ENCODE measurements at regions not wholly inside any gene's neighbourhood (a gene's known extent, or its start where the extent isn't known, plus 50 kb on each side); places are given as distances from the start of the nearest gene placed in this dataset.

DNA sequence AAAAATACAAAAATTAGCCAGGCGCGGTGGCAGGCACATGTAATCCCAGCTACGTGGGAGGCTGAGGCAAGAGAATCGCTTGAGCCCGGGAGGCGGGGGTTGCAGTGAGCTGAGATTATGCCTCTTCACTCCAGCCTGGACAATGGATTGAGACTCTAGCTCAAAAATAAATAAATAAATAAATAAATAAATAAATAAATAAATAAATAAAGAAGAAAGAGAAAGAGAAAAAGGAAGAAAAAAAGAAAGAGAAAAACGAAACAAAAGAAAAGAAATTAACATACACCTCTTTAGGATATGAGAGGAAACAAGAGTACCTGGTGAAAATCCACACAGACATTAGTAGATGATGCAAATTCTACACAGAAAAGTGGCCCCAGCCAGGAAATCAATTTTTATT lies 713.7 kb upstream of the POT1 start:
- ChIA-PET CTCF (no interaction called here), POLR2A (no interaction called here)
- TF ChIP-seq FOXA1 (IDR thresholded peaks at IDR 0.05), result no peak
- no peak for TF ChIP-seq SP1 (IDR thresholded peaks at IDR 0.05)
- TF ChIP-seq, protein P1, sequence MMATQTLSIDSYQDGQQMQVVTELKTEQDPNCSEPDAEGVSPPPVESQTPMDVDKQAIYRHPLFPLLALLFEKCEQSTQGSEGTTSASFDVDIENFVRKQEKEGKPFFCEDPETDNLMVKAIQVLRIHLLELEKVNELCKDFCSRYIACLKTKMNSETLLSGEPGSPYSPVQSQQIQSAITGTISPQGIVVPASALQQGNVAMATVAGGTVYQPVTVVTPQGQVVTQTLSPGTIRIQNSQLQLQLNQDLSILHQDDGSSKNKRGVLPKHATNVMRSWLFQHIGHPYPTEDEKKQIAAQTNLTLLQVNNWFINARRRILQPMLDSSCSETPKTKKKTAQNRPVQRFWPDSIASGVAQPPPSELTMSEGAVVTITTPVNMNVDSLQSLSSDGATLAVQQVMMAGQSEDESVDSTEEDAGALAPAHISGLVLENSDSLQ (IDR thresholded peaks at IDR 0.05), result no peak
- no peak for TF ChIP-seq LEF1 (IDR thresholded peaks at IDR 0.05; ENCODE audit: borderline replicate concordance)
- TF ChIP-seq ELF4 (IDR thresholded peaks at IDR 0.05), result no peak
- TF ChIP-seq SUZ12 (IDR thresholded peaks at IDR 0.05), result no peak
- TF ChIP-seq HDGF (IDR thresholded peaks at IDR 0.05; ENCODE audit: borderline replicate concordance), result no peak
- no peak for TF ChIP-seq CTBP1 (IDR thresholded peaks at IDR 0.05; ENCODE audit: borderline replicate concordance)
- no peak for TF ChIP-seq FOXK2 (IDR thresholded peaks at IDR 0.05)
- no peak for TF ChIP-seq TARDBP (IDR thresholded peaks at IDR 0.05)
- TF ChIP-seq FOXM1 (IDR thresholded peaks at IDR 0.05; ENCODE audit: borderline replicate concordance), result no peak
- no peak for TF ChIP-seq L3MBTL2 (conservative IDR thresholded peaks at IDR 0.05)
- no peak for DNase-seq (ENCODE audit: extremely low spot score)

DNA sequence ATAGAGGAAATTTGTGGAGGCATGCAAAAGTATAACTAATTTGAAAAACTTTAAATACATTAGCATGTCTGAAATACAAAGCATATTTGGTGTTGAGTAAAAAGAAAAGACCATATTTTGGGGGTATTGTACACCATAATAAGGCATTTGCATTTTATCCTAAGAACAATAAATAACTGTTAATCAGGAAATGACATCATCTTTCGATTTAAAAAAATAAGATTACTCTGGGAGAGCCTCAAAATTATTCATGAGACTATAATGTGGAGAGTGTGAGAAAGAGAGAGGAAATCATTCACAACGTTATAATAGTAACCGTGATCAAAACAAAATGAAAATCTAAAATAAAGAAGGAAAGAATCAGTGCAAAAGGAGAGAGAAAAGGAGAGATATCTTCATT lies 712.3 kb upstream of the POT1 start:
- CTCF ChIA-PET, result no interaction called here
- DNase-seq (ENCODE audit: extremely low spot score), result no peak
- TF ChIP-seq TARDBP (IDR thresholded peaks at IDR 0.05) (no peak), CTBP1 (IDR thresholded peaks at IDR 0.05; ENCODE audit: borderline replicate concordance) (no peak), SP1 (IDR thresholded peaks at IDR 0.05) (no peak), LEF1 (IDR thresholded peaks at IDR 0.05; ENCODE audit: borderline replicate concordance) (no peak), ARNT (IDR thresholded peaks at IDR 0.05) (no peak), FOXM1 (IDR thresholded peaks at IDR 0.05; ENCODE audit: borderline replicate concordance) (no peak), ZNF384 (IDR thresholded peaks at IDR 0.05) (no peak), NFRKB (IDR thresholded peaks at IDR 0.05) (no peak), FOXK2 (IDR thresholded peaks at IDR 0.05) (no peak), SUZ12 (IDR thresholded peaks at IDR 0.05) (no peak), BHLHE40 (IDR thresholded peaks at IDR 0.05; ENCODE audit: borderline replicate concordance) (no peak), HDGF (IDR thresholded peaks at IDR 0.05; ENCODE audit: borderline replicate concordance) (no peak), FOXA1 (IDR thresholded peaks at IDR 0.05) (no peak), L3MBTL2 (conservative IDR thresholded peaks at IDR 0.05) (no peak), ELF4 (IDR thresholded peaks at IDR 0.05) (no peak)
- TF ChIP-seq, protein P1 (IDR thresholded peaks at IDR 0.05), result no peak
- POLR2A ChIA-PET, result no interaction called here

DNA sequence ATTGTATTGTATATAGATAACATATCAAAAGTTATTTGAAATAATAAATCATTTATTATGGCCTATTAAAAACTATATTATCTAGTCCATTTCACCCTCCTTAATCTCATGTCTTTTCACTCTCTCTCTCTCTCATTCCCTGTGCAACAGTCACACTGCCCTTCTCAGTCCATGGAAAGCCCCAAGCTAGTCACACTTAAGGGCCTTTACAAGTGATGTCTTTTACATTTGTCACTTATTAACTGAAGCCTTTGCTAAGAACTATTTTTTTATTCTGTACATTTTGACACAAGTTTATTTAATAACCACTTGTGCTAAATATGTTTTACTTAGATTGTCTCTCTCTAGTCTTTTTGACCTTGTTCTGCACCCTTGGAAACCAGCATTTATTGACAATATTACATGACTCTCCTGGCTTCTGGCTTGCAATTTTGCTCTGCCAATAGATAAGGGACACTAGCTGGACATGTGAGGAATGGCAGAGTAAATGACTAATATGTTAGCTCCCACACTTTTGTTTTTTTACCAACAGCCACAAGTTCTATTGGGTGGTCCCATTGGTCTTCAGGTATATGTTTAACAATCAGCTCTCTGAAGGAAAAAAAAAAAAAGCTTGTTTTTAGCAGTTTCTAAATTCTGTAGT lies 706.8 kb upstream of the POT1 start:
- POLR2A ChIA-PET, result no interaction called here
- CTCF ChIA-PET, result no interaction called here
- DNase-seq (ENCODE audit: extremely low spot score), result no peak
- no peak for TF ChIP-seq L3MBTL2 (conservative IDR thresholded peaks at IDR 0.05)
- TF ChIP-seq FOXK2 (IDR thresholded peaks at IDR 0.05), result no peak
- no peak for TF ChIP-seq ZNF384 (IDR thresholded peaks at IDR 0.05)
- no peak for TF ChIP-seq FOXA1 (IDR thresholded peaks at IDR 0.05)
- no peak for TF ChIP-seq CTBP1 (IDR thresholded peaks at IDR 0.05; ENCODE audit: borderline replicate concordance)
- TF ChIP-seq SP1 (IDR thresholded peaks at IDR 0.05), result no peak
- no peak for TF ChIP-seq LEF1 (IDR thresholded peaks at IDR 0.05; ENCODE audit: borderline replicate concordance)
- no peak for TF ChIP-seq ARNT (IDR thresholded peaks at IDR 0.05)
- TF ChIP-seq, protein P1 (IDR thresholded peaks at IDR 0.05), result no peak
- TF ChIP-seq SUZ12 (IDR thresholded peaks at IDR 0.05), result no peak
- TF ChIP-seq BHLHE40 (IDR thresholded peaks at IDR 0.05; ENCODE audit: borderline replicate concordance), result no peak
- no peak for TF ChIP-seq HDGF (IDR thresholded peaks at IDR 0.05; ENCODE audit: borderline replicate concordance)
- TF ChIP-seq TARDBP (IDR thresholded peaks at IDR 0.05), result no peak

DNA sequence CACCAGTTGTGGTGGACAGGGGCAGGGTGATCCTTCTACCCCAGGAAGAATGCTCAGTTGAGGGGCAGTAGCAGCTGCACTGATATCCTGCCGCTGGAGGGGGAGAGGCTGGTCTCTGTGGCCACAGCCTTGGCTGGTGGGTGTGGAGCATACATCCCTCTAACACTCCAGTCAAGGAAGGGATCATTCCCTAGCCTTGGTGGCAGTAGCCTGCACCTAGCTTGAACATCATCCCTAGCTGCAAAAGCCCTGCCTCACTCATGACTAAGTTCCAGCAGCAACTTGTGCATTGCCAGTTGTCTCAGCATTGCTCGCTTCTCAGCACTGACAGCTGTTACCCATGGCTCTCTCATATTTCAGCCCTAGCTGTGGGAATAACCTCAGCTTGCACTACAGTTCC lies 688.9 kb upstream of the POT1 start:
- POLR2A ChIA-PET, result no interaction called here
- TF ChIP-seq SUZ12 (IDR thresholded peaks at IDR 0.05) (no peak), TARDBP (IDR thresholded peaks at IDR 0.05) (no peak), FOXK2 (IDR thresholded peaks at IDR 0.05) (no peak), FOXA1 (IDR thresholded peaks at IDR 0.05) (no peak), CTBP1 (IDR thresholded peaks at IDR 0.05; ENCODE audit: borderline replicate concordance) (no peak), BHLHE40 (IDR thresholded peaks at IDR 0.05; ENCODE audit: borderline replicate concordance) (no peak), NFRKB (IDR thresholded peaks at IDR 0.05) (no peak), L3MBTL2 (conservative IDR thresholded peaks at IDR 0.05) (no peak)
- no peak for DNase-seq (ENCODE audit: extremely low spot score)
- CTCF ChIA-PET, result no interaction called here

DNA sequence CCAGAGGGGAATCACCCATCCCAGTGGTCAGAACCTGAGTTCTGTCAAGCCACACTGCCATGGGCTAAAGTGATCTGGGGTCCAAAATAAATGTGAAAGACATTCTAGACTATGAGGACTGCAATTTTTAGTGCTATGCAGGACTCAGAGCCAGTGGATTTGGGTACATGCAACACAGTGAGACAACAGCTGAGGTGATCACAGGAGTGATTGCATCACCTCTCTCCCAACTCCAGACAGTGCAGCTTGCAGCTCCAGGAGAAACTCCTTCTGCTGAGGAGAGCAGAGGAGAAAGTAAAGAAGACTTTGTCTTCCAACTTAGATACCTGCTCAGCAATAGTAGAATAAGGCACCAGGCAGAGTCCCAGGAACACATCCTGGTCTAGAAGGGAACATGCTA lies 682.0 kb upstream of the POT1 start:
- POLR2A ChIA-PET, result no interaction called here
- CTCF ChIA-PET, result no interaction called here
- no peak for DNase-seq (ENCODE audit: extremely low spot score)
- no peak for TF ChIP-seq FOXA1 (IDR thresholded peaks at IDR 0.05)
- TF ChIP-seq ZNF384 (IDR thresholded peaks at IDR 0.05), result no peak
- no peak for TF ChIP-seq NFRKB (IDR thresholded peaks at IDR 0.05)
- no peak for TF ChIP-seq SUZ12 (IDR thresholded peaks at IDR 0.05)
- no peak for TF ChIP-seq ARNT (IDR thresholded peaks at IDR 0.05)
- TF ChIP-seq FOXK2 (IDR thresholded peaks at IDR 0.05), result no peak
- TF ChIP-seq, protein P1 (IDR thresholded peaks at IDR 0.05), result no peak
- TF ChIP-seq CTBP1 (IDR thresholded peaks at IDR 0.05; ENCODE audit: borderline replicate concordance), result no peak
- TF ChIP-seq BHLHE40 (IDR thresholded peaks at IDR 0.05; ENCODE audit: borderline replicate concordance), result no peak
- TF ChIP-seq ELF4 (IDR thresholded peaks at IDR 0.05), result no peak
- no peak for TF ChIP-seq SP1 (IDR thresholded peaks at IDR 0.05)

DNA sequence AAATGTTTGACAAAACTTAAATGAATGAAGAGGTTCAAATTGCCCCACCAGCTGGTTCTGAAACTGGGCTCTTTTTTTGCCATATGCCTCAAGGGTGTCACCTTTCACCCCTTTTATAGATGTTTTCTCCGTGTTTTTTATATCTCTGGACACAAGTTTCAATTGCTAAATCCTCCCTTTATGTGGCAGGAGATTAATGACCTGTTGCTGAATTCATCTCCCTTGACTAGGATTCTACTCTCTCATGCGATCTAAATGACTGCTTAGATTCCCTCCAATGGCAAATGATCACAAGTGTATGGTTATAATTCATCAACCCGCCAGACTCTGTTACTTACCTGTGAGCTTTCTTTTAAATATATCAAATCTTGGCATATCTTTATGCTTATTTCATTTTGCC lies 677.0 kb upstream of the POT1 start:
- TF ChIP-seq NFRKB (IDR thresholded peaks at IDR 0.05), result no peak
- TF ChIP-seq SP1 (IDR thresholded peaks at IDR 0.05), result no peak
- no peak for TF ChIP-seq HDGF (IDR thresholded peaks at IDR 0.05; ENCODE audit: borderline replicate concordance)
- TF ChIP-seq ARNT (IDR thresholded peaks at IDR 0.05), result no peak
- no peak for TF ChIP-seq LEF1 (IDR thresholded peaks at IDR 0.05; ENCODE audit: borderline replicate concordance)
- no peak for DNase-seq (ENCODE audit: extremely low spot score)
- ChIA-PET CTCF (no interaction called here), POLR2A (no interaction called here)

All from HEK293T (cell line).